ENCODE measurements at regions not wholly inside any gene's neighbourhood (a gene's known extent, or its start where the extent isn't known, plus 50 kb on each side); places are given as distances from the start of the nearest gene placed in this dataset.

GRCh38 chr17:78304549-78305037 lies 55.3 kb downstream of the SOCS3 start:
- Histone ChIP-seq H2BK120ac (ENCODE audit: low read depth, low read length) (no peak overlapping the region), H3K27ac (ENCODE audit: insufficient read depth, low read length) (no peak overlapping the region), H2AK9ac (replicated peaks; ENCODE audit: low read depth, low read length, poor library complexity) (peak overlapping the region; percentile 42), H4K5ac (ENCODE audit: low read depth, low read length) (no peak overlapping the region), H2BK20ac (ENCODE audit: low read depth, low read length) (no peak overlapping the region), H3K36me3 (ENCODE audit: control insufficient read depth, insufficient read depth, low read length) (no peaks in the 10 kb centered on the region), H2AK5ac (ENCODE audit: low read depth, low read length) (no peak overlapping the region), H3K56ac (ENCODE audit: extremely low read depth, insufficient read depth, low read length) (no peak overlapping the region), H3K9ac (ENCODE audit: low read depth, low read length) (no peak overlapping the region), H3K23ac (ENCODE audit: low read depth, low read length) (no peak overlapping the region), H2BK5ac (ENCODE audit: low read depth, low read length, poor library complexity, severe bottlenecking) (no peak overlapping the region), H2AFZ (replicated peaks; ENCODE audit: low read length, poor library complexity) (peak overlapping the region; percentile 21), H4K8ac (ENCODE audit: low read depth in 2 of 2, low read length in 2 of 2) (no peak overlapping the region), H3K4me2 (ENCODE audit: low read depth, low read length) (no peak overlapping the region), H4K91ac (ENCODE audit: insufficient read depth, low read depth, low read length) (no peak overlapping the region), H3K27me3 (ENCODE audit: control insufficient read depth, insufficient read depth, low read length) (no peaks in the 10 kb centered on the region), H3K79me1 (ENCODE audit: low read depth in 1 of 2, low read length in 2 of 2) (no peaks in the 10 kb centered on the region), H3K4me3 (ENCODE audit: insufficient read depth, low read depth, low read length) (no peak overlapping the region), H3K4ac (ENCODE audit: low read depth, low read length) (no peak overlapping the region), H3K9me1 (ENCODE audit: insufficient read depth, low read length) (no peaks in the 10 kb centered on the region; the same call in 1 of the 2 replicates), H3K14ac (replicated peaks; ENCODE audit: low read depth, low read length) (no peak overlapping the region), H3K4me1 (ENCODE audit: control insufficient read depth, insufficient read depth, low read length) (no peaks in the 10 kb centered on the region), H2BK15ac (ENCODE audit: low read depth, low read length) (no peak overlapping the region), H4K20me1 (ENCODE audit: insufficient read depth, low read length) (no peaks in the 10 kb centered on the region), H3K18ac (ENCODE audit: low read depth, low read length) (no peak overlapping the region), H3K9me3 (ENCODE audit: control insufficient read depth, insufficient read depth, low read length) (peaks cover 8% of the 10 kb centered on the region)
- dilution Hi-C loops (cut with HindIII; ENCODE audit: low sequenced_read_pairs, unreplicated experiment), result no loop called here
- DNase-seq (no peak), ATAC-seq (ENCODE audit: low read depth) (no peak)
- TF ChIP-seq FOS (IDR thresholded peaks at IDR 0.05; ENCODE audit: low read depth, low read length), result no peak
- ChIA-PET CTCF (no interaction called here), POLR2A (ENCODE audit: unreplicated experiment) (no interaction called here)
- no TSS peak for BruUV-seq (replicated peaks)
- 52% methylated on average over 3 of the region's 9 CpGs; no CpG with 5 or more reads in 1 of the 2 experiments for WGBS, 2 experiments (ENCODE audit: extremely low coverage in 2 of 2, insufficient read length in 1 of 2)
- in situ Hi-C loops (cut with MboI; ENCODE audit: low sequenced_read_pairs), result no loop called here
- intact Hi-C loops (cut with micrococcal nuclease), result no loop called here

Data from IMR-90 (cell line).